ENCODE measurements at regions not wholly inside any gene's neighbourhood (a gene's known extent, or its start where the extent isn't known, plus 50 kb on each side); places are given as distances from the start of the nearest gene placed in this dataset.

GRCh38 chr5:73273379-73274050, 100.5 kb downstream of the TMEM174 start:
- intact Hi-C loops (cut with micrococcal nuclease; ENCODE audit: unreplicated experiment) (no loop called here), in situ Hi-C loops (cut with MboI) (no loop called here)
- ChIA-PET RAD21 (ENCODE audit: unreplicated experiment) (no interaction called here), SMC1A (ENCODE audit: uncharacterized antibody, unreplicated experiment) (no interaction called here), CTCF (no interaction called here), POLR2A (no interaction called here)
- peaks cover 2 to 7% of the 10 kb centered on the region in 2 experiments; a peak in 2 of 4 replicates for H3K27me3 ChIP-seq (replicated peaks in 1 of 2; ENCODE audit: control insufficient read depth in 2 of 2, insufficient read depth in 2 of 2, low read length in 1 of 2)
- no peak overlapping the region for H3K9ac ChIP-seq (ENCODE audit: control insufficient read depth, insufficient read depth, low read length)
- H3K4me1 ChIP-seq (ENCODE audit: control insufficient read depth, insufficient read depth, low read length): no peaks in the 10 kb centered on the region
- H3K27ac ChIP-seq (ENCODE audit: control insufficient read depth, insufficient read depth): no peak overlapping the region
- DNase-seq (ENCODE audit: low read depth, low spot score): no peak
- TF ChIP-seq RCOR1 (conservative IDR thresholded peaks at IDR 0.05; ENCODE audit: low read depth, low read length) (no peak), MYB (IDR thresholded peaks at IDR 0.05; ENCODE audit: borderline replicate concordance, low read depth, low read length) (no peak), TCF7 (IDR thresholded peaks at IDR 0.05; ENCODE audit: borderline replicate concordance) (no peak), NR2C1 (IDR thresholded peaks at IDR 0.05) (no peak)
- no peak for FAIRE-seq
- ATAC-seq: no peak
- no peaks in the 10 kb centered on the region for H3K9me3 ChIP-seq (replicated peaks; ENCODE audit: control insufficient read depth, insufficient read depth, low read length)
- H2AFZ ChIP-seq (ENCODE audit: control insufficient read depth, low read depth, low read length): no peak overlapping the region
- WGBS (ENCODE audit: insufficient coverage, insufficient replicate concordance, low lambda C conversion rate, missing lambda C conversion rate): 1% methylated on average over 6 of the region's 6 CpGs
- H3K79me2 ChIP-seq (ENCODE audit: control insufficient read depth, insufficient read depth, low read length): no peaks in the 10 kb centered on the region
- H3K4me2 ChIP-seq (ENCODE audit: control insufficient read depth, insufficient read depth): no peak overlapping the region
- H4K20me1 ChIP-seq (ENCODE audit: control insufficient read depth, insufficient read depth): no peaks in the 10 kb centered on the region
- no peaks in the 10 kb centered on the region for H3K36me3 ChIP-seq (ENCODE audit: control insufficient read depth in 2 of 2, insufficient read depth in 2 of 2, low read length in 1 of 2)
- BruUV-seq (replicated peaks): no TSS peak
- no peak overlapping the region for H3K4me3 ChIP-seq

DNA sequence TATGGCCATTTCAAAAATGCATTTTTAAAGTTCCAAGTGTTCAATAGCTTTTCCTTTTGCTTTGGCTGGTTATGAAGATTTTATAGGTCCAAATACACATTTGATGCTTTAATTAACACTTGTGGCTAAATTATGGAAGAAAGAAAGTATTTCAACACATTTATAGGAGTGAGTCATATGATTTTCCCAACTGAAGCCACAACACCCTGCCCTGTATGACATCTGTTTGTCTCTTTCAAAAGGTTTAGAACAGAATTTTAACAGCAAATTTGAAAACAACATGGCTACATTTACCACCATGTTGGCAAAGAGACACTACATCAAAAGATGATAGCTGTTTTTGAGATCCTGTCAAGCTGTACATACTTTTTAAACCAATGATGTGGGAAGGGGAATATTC, 99.4 kb downstream of the TMEM174 start:
- H4K20me1 ChIP-seq (ENCODE audit: control insufficient read depth, insufficient read depth): no peaks in the 10 kb centered on the region
- ATAC-seq: no peak

More for the DNA sequence above, 99.4 kb downstream of the TMEM174 start:
- Histone ChIP-seq H3K79me2 (ENCODE audit: control insufficient read depth, insufficient read depth, low read length) (no peaks in the 10 kb centered on the region), H3K9ac (ENCODE audit: control insufficient read depth, insufficient read depth, low read length) (no peak overlapping the region), H2AFZ (ENCODE audit: control insufficient read depth, low read depth, low read length) (no peak overlapping the region), H3K9me3 (replicated peaks; ENCODE audit: control insufficient read depth, insufficient read depth, low read length) (no peaks in the 10 kb centered on the region), H3K36me3 (ENCODE audit: control insufficient read depth in 2 of 2, insufficient read depth in 2 of 2, low read length in 1 of 2) (no peaks in the 10 kb centered on the region), H3K4me3 (no peak overlapping the region), H3K27ac (ENCODE audit: control insufficient read depth, insufficient read depth) (no peak overlapping the region), H3K4me1 (ENCODE audit: control insufficient read depth, insufficient read depth, low read length) (no peaks in the 10 kb centered on the region), H3K27me3 (replicated peaks in 1 of 2; ENCODE audit: control insufficient read depth in 2 of 2, insufficient read depth in 2 of 2, low read length in 1 of 2) (peaks cover 2 to 7% of the 10 kb centered on the region in 2 experiments; a peak in 2 of 4 replicates), H3K4me2 (ENCODE audit: control insufficient read depth, insufficient read depth) (no peak overlapping the region)
- intact Hi-C loops (cut with micrococcal nuclease; ENCODE audit: unreplicated experiment): no loop called here
- in situ Hi-C loops (cut with MboI): no loop called here
- ChIA-PET CTCF (no interaction called here), RAD21 (ENCODE audit: unreplicated experiment) (no interaction called here), SMC1A (ENCODE audit: uncharacterized antibody, unreplicated experiment) (interaction anchor here (1.0 kb wide), 1 partner anchor 31 kb away, joined by 3 read pairs; no protein-coding TSS in a partner anchor), POLR2A (no interaction called here)
- DNase-seq (ENCODE audit: low read depth, low spot score): no peak
- BruUV-seq (replicated peaks): no TSS peak
- no peak for FAIRE-seq
- TF ChIP-seq SMAD1 (IDR thresholded peaks at IDR 0.05; ENCODE audit: low read depth, partially characterized antibody) (no peak), CBX3 (IDR thresholded peaks at IDR 0.05; ENCODE audit: borderline replicate concordance, low read depth) (no peak), E2F4 (IDR thresholded peaks at IDR 0.05; ENCODE audit: low read depth, low read length) (no peak), GABPA (IDR thresholded peaks at IDR 0.05; ENCODE audit: low read depth) (no peak), CBFB (IDR thresholded peaks at IDR 0.05; ENCODE audit: low read depth) (no peak), HSF1 (IDR thresholded peaks at IDR 0.05; ENCODE audit: low read depth, low read length) (no peak), TCF12 (IDR thresholded peaks at IDR 0.05; ENCODE audit: low read depth, low read length) (no peak), EGR1 (IDR thresholded peaks at IDR 0.05; ENCODE audit: borderline replicate concordance in 1 of 2, low read depth in 2 of 2, low read length in 2 of 2) (no peak)
